GM21367 (cell line): ENCODE measurements at regions not wholly inside any gene's neighbourhood (a gene's known extent, or its start where the extent isn't known, plus 50 kb on each side); places are given as distances from the start of the nearest gene placed in this dataset.

Experiments
- ATAC-seq: cut with Tn5 transposase; IDR thresholded peaks from one replicate; pipeline ENCODE4 v1.9.1; 2021; ENCODE audit not compliant: unreplicated experiment

- ATAC-seq = no peak
Observed at GRCh38 chr4:71151054-71151453, 157.6 kb downstream of the DCK start.

GRCh38 chr4:71156616-71157015, 163.2 kb downstream of the DCK start:
- no peak for ATAC-seq

- no peak for ATAC-seq
Observed at GRCh38 chr4:71162386-71162785, 168.9 kb downstream of the DCK start.

GRCh38 chr4:71163317-71163716, 169.9 kb downstream of the DCK start:
- ATAC-seq = no peak

GRCh38 chr4:71167083-71167482, 171.7 kb upstream of the SLC4A4 start:
- ATAC-seq = no peak

- ATAC-seq = no peak
Observed at GRCh38 chr4:71171592-71171991, 167.2 kb upstream of the SLC4A4 start.

- ATAC-seq = no peak
Observed at GRCh38 chr4:71181332-71181731, 157.5 kb upstream of the SLC4A4 start.

GRCh38 chr4:71184195-71184781, 154.5 kb upstream of the SLC4A4 start:
- peak; percentile 85 for ATAC-seq

- ATAC-seq = no peak
Observed at GRCh38 chr4:71185037-71185436, 153.8 kb upstream of the SLC4A4 start.

GRCh38 chr4:71186257-71186565, 152.6 kb upstream of the SLC4A4 start:
- no peak for ATAC-seq

- ATAC-seq = no peak
Observed at GRCh38 chr4:71186566-71187403, 152.0 kb upstream of the SLC4A4 start.

GRCh38 chr4:71187404-71188155, 151.2 kb upstream of the SLC4A4 start:
- no peak for ATAC-seq

GRCh38 chr4:71188156-71188640, 150.6 kb upstream of the SLC4A4 start:
- no peak for ATAC-seq

- ATAC-seq = no peak
Observed at GRCh38 chr4:71188951-71189350, 149.9 kb upstream of the SLC4A4 start.

GRCh38 chr4:71189471-71189870, 149.3 kb upstream of the SLC4A4 start:
- no peak for ATAC-seq

GRCh38 chr4:71194454-71194853, 144.4 kb upstream of the SLC4A4 start:
- ATAC-seq = no peak

- ATAC-seq = no peak
Observed at GRCh38 chr4:71195924-71196323, 142.9 kb upstream of the SLC4A4 start.

- ATAC-seq = no peak
Observed at GRCh38 chr4:71198958-71199357, 139.9 kb upstream of the SLC4A4 start.

- no peak for ATAC-seq
Observed at GRCh38 chr4:71201057-71201456, 137.8 kb upstream of the SLC4A4 start.

- no peak for ATAC-seq
Observed at GRCh38 chr4:71201817-71202576, 136.8 kb upstream of the SLC4A4 start.

GRCh38 chr4:71202705-71203104, 136.1 kb upstream of the SLC4A4 start:
- no peak for ATAC-seq
